DOHH2 (cell line): ENCODE measurements at regions not wholly inside any gene's neighbourhood (a gene's known extent, or its start where the extent isn't known, plus 50 kb on each side); places are given as distances from the start of the nearest gene placed in this dataset.

Source experiments
- H3F3A ChIP-seq: fragments of 200-600 bp; sonication (generic), shearing (Covaris generic); 2 replicates; pipeline ENCODE4 v1.6.0; 2016; ENCODE audit warnings: antibody characterized with exemption, mild to moderate bottlenecking; ENCODE audit not compliant: control insufficient read depth, insufficient read depth
- H3K27ac ChIP-seq: fragments of 200-600 bp; sonication (generic); 2 replicates; pipeline ENCODE4 v1.5.1; 2014; ENCODE audit warnings: low read depth, mild to moderate bottlenecking, low read length, moderate library complexity
- H3K27me3 ChIP-seq: fragments of 200-600 bp; sonication (generic); 2 replicates; pipeline ENCODE4 v1.6.1; 2014; ENCODE audit warnings: mild to moderate bottlenecking, low read length, mixed read lengths; ENCODE audit not compliant: control insufficient read depth
- H3K36me3 ChIP-seq: fragments of 200-600 bp; sonication (generic); 2 replicates; pipeline ENCODE4 v1.6.1; 2014; ENCODE audit warnings: mild to moderate bottlenecking, low read length, moderate library complexity, mixed read lengths; ENCODE audit not compliant: control insufficient read depth
- H3K4me1 ChIP-seq: fragments of 200-600 bp; sonication (generic); 2 replicates; pipeline ENCODE4 v1.6.1; 2014; ENCODE audit warnings: mild to moderate bottlenecking, low read length, mixed read lengths; ENCODE audit not compliant: control insufficient read depth
- H3K4me2 ChIP-seq: fragments of 200-600 bp; sonication (generic); 2 replicates; pipeline ENCODE4 v1.6.0; 2014; ENCODE audit warnings: mild to moderate bottlenecking, low read length, moderate library complexity
- H3K4me3 ChIP-seq: fragments of 200-600 bp; sonication (generic); 2 replicates; pipeline ENCODE4 v1.5.1; 2014; ENCODE audit warnings: mild to moderate bottlenecking, low read length, mixed read lengths
- H3K79me2 ChIP-seq: fragments of 200-600 bp; sonication (generic); 2 replicates; pipeline ENCODE4 v1.6.1; 2014; ENCODE audit warnings: mild to moderate bottlenecking, low read length, mixed read lengths; ENCODE audit not compliant: control insufficient read depth
- H3K9me2 ChIP-seq: fragments of 200-600 bp; sonication (generic); replicated peaks from 2 replicates; pipeline ENCODE4 v1.6.1; 2014; ENCODE audit warnings: mild to moderate bottlenecking, low read length, mixed read lengths; ENCODE audit not compliant: control insufficient read depth
- H3K9me3 ChIP-seq: fragments of 200-600 bp; sonication (generic); 2 replicates; pipeline ENCODE4 v1.6.1; 2014; ENCODE audit warnings: antibody characterized with exemption, low read length, mixed read lengths; ENCODE audit not compliant: control insufficient read depth, insufficient read depth
- H4K20me1 ChIP-seq: fragments of 200-600 bp; sonication (generic); 2 replicates; pipeline ENCODE4 v1.6.0; 2014; ENCODE audit warnings: low read depth, mild to moderate bottlenecking, antibody characterized with exemption, low read length, moderate library complexity; ENCODE audit not compliant: control insufficient read depth, insufficient read depth
- CTCF ChIP-seq: fragments of 200-600 bp; sonication (generic); IDR thresholded peaks from one replicate; pipeline ENCODE4 v1.5.1; 2014; ENCODE audit warnings: antibody characterized with exemption, mild to moderate bottlenecking, low read depth, low read length; ENCODE audit not compliant: poor library complexity, severe bottlenecking
- EZH2phosphoT487 ChIP-seq: fragments of 200-600 bp; sonication (generic); IDR thresholded peaks from 2 replicates; pipeline ENCODE4 v1.6.1; 2017; ENCODE audit warnings: borderline replicate concordance, mild to moderate bottlenecking, antibody characterized with exemption, low read length, moderate library complexity, mixed read lengths

GRCh38 chrY:19023934-19024333, 250.4 kb upstream of the HSFY2 start:
- Histone ChIP-seq H4K20me1 (no peaks in the 10 kb centered on the region), H3K4me1 (no peaks in the 10 kb centered on the region), H3K9me2 (no peaks in the 10 kb centered on the region), H3K9me3 (no peaks in the 10 kb centered on the region), H3K79me2 (no peaks in the 10 kb centered on the region), H3K4me2 (no peak overlapping the region), H3K27ac (no peak overlapping the region), H3K4me3 (no peak overlapping the region), H3K36me3 (no peaks in the 10 kb centered on the region), H3F3A (no peaks in the 10 kb centered on the region), H3K27me3 (no peaks in the 10 kb centered on the region)
- TF ChIP-seq CTCF (no peak), EZH2phosphoT487 (no peak)

- no peak overlapping the region for H3K4me2 ChIP-seq
- no peaks in the 10 kb centered on the region for H3K9me3 ChIP-seq
- no peaks in the 10 kb centered on the region for H3F3A ChIP-seq
- H3K27me3 ChIP-seq, result no peaks in the 10 kb centered on the region
- no peaks in the 10 kb centered on the region for H3K4me1 ChIP-seq
- H3K4me3 ChIP-seq, result no peak overlapping the region
- no peaks in the 10 kb centered on the region for H4K20me1 ChIP-seq
- no peaks in the 10 kb centered on the region for H3K9me2 ChIP-seq
- TF ChIP-seq EZH2phosphoT487 (no peak), CTCF (no peak)
- no peaks in the 10 kb centered on the region for H3K36me3 ChIP-seq
- H3K27ac ChIP-seq, result no peak overlapping the region
- no peaks in the 10 kb centered on the region for H3K79me2 ChIP-seq
Measured at GRCh38 chrY:19020193-19020592, 246.7 kb upstream of the HSFY2 start.

- Histone ChIP-seq H3K4me3 (no peak overlapping the region), H4K20me1 (no peaks in the 10 kb centered on the region), H3K4me1 (no peaks in the 10 kb centered on the region), H3K9me3 (no peaks in the 10 kb centered on the region), H3F3A (no peaks in the 10 kb centered on the region), H3K27ac (no peak overlapping the region), H3K79me2 (no peaks in the 10 kb centered on the region), H3K27me3 (no peaks in the 10 kb centered on the region), H3K4me2 (no peak overlapping the region), H3K9me2 (no peaks in the 10 kb centered on the region), H3K36me3 (no peaks in the 10 kb centered on the region)
- TF ChIP-seq CTCF (no peak), EZH2phosphoT487 (no peak)
Measured at GRCh38 chrY:19016990-19017389, 243.5 kb upstream of the HSFY2 start.

GRCh38 chrY:19015854-19016253, 242.3 kb upstream of the HSFY2 start:
- no peak overlapping the region for H3K4me3 ChIP-seq
- H3K4me2 ChIP-seq, result no peak overlapping the region
- no peaks in the 10 kb centered on the region for H3K4me1 ChIP-seq
- no peaks in the 10 kb centered on the region for H3K79me2 ChIP-seq
- no peaks in the 10 kb centered on the region for H3F3A ChIP-seq
- H3K27ac ChIP-seq, result no peak overlapping the region
- TF ChIP-seq EZH2phosphoT487, result no peak
- no peak for TF ChIP-seq CTCF
- no peaks in the 10 kb centered on the region for H3K9me2 ChIP-seq
- no peaks in the 10 kb centered on the region for H3K27me3 ChIP-seq
- H4K20me1 ChIP-seq, result no peaks in the 10 kb centered on the region
- no peaks in the 10 kb centered on the region for H3K36me3 ChIP-seq
- no peaks in the 10 kb centered on the region for H3K9me3 ChIP-seq
